IMR-90 (cell line): ENCODE measurements at regions not wholly inside any gene's neighbourhood (a gene's known extent, or its start where the extent isn't known, plus 50 kb on each side); places are given as distances from the start of the nearest gene placed in this dataset.

Experiments used
- POLR2A ChIP-seq: IDR thresholded peaks from 2 replicates; pipeline ENCODE4 v1.6.1; 2012; ENCODE audit warnings: mild to moderate bottlenecking, low read depth, low read length
- RAD21 ChIP-seq: IDR thresholded peaks from 2 replicates; pipeline ENCODE4 v1.6.1; 2012; ENCODE audit warnings: low read length, improper control_type of control experiment
- RFX5 ChIP-seq: IDR thresholded peaks from 2 replicates; pipeline ENCODE4 v1.8.0; 2012; ENCODE audit warnings: low read depth, mild to moderate bottlenecking, low read length, moderate library complexity
- SMC3 ChIP-seq: fragments of 150-350 bp; IDR thresholded peaks from 2 replicates; pipeline ENCODE4 v1.6.1; 2016; ENCODE audit warnings: low read depth, mild to moderate bottlenecking, antibody characterized with exemption, low read length, moderate library complexity
- TF ChIP-seq, protein P1 (sequence below): conservative IDR thresholded peaks from 2 replicates; pipeline ENCODE4 v1.5.1; 2012; ENCODE audit warnings: mild to moderate bottlenecking, low read depth, low read length, improper control_type of control experiment

GRCh38 chr17:77670173-77670572 is 288.3 kb upstream of the TNRC6C start:
- TF ChIP-seq SMC3 (no peak), POLR2A (no peak), RAD21 (no peak), RFX5 (no peak)
- TF ChIP-seq, protein P1, sequence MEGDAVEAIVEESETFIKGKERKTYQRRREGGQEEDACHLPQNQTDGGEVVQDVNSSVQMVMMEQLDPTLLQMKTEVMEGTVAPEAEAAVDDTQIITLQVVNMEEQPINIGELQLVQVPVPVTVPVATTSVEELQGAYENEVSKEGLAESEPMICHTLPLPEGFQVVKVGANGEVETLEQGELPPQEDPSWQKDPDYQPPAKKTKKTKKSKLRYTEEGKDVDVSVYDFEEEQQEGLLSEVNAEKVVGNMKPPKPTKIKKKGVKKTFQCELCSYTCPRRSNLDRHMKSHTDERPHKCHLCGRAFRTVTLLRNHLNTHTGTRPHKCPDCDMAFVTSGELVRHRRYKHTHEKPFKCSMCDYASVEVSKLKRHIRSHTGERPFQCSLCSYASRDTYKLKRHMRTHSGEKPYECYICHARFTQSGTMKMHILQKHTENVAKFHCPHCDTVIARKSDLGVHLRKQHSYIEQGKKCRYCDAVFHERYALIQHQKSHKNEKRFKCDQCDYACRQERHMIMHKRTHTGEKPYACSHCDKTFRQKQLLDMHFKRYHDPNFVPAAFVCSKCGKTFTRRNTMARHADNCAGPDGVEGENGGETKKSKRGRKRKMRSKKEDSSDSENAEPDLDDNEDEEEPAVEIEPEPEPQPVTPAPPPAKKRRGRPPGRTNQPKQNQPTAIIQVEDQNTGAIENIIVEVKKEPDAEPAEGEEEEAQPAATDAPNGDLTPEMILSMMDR: no peak
